ENCODE measurements at regions not wholly inside any gene's neighbourhood (a gene's known extent, or its start where the extent isn't known, plus 50 kb on each side); places are given as distances from the start of the nearest gene placed in this dataset.
"Not testable (repeated sequence)": the region's sequence is repeated elsewhere in the genome, so short reads cannot be mapped to it uniquely, and the experiment has no call there.

DNA sequence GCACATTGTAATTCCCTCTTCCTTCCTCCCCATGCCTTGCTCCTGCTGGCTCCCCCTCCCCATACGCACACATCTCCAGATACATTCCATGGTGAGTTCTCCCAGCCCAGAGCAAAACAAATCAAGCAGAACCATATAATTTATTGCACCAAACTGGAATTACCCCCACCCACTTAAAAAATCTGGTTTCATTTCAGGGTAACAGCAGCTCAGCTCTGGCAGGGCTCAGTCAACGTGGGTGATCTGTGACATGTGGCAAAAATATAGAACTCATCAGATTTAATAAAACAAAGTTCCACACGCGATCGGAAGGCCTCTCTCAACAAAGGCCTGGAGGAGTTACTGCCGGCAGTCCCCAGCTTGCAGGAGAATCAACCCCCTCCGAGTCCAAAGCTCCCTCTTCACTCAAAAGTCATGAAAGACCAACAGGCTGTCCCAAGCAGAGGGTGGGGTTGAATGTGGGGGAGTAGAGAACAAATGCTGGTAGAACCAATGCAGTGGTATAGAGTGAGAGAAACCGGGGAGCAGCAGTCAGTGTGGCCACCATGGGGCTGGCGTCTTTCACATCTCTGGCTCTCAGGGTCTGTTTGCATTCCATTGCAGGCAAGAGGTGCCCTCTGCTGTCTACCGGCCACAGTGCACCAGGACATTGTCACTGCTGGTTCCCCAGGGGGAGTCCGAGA is 323.3 kb upstream of the NT5E start:
- DNase-seq, result peak; percentile 10

DNA sequence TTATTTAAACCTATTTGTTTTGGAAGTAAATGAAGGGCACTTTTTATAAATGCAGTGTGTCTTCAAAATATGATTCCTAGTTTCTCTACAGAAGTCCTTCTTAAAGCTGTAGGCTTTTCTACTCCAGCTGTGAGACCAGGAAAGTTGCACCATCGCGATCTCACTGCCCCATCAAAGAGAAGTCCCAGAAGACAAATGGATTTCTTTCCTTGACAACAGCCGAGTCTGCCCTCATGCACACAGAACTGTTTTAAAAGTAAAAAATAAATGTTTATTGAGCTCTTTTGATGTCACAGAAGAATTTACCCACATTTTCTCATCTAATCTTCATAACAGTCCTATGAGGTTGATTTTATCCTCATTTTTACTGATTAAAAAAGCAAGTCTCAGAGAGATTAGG is 324.4 kb upstream of the NT5E start:
- no peak for DNase-seq

DNA sequence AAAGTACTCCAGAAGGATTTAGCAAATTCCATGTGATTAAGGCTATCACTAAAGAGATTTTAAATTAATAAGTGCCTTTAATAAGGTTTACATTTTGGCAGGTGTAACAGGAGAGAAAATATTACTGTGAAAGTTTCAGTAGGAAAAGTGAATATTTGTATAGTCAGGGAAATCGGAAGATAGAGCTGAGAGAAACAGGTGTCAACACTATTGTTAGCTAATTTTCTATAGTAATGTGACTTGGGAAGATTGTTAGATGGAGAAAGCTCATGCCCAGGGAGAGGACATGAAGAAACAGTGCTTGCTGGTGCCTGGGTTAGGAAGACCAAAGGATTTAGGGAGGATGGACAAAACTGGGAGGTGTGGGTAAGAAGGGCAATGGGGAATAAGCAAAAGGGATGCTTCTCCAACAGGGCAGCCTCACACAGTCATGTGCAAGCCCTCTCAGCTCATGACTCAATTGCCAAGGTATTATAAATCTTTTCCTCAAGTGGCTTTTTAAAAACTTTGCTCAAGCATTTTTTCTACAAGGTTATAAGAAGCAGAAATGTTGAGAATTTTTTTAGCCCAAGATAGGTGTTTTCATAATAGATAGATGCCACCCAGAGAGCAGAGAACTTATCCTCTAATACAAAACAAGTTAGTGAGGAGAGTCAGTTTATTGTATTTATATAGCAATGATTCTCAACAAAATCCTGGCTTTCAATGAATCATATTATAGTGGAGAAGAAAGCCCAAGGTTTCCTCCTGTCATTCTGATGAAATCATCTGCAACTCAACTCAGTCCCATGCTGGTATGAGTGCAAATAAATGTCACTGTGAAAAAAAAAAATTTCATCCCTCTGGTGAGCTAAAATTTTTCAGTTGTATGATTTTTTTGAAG is 325.2 kb upstream of the NT5E start:
- DNase-seq, result no peak

DNA sequence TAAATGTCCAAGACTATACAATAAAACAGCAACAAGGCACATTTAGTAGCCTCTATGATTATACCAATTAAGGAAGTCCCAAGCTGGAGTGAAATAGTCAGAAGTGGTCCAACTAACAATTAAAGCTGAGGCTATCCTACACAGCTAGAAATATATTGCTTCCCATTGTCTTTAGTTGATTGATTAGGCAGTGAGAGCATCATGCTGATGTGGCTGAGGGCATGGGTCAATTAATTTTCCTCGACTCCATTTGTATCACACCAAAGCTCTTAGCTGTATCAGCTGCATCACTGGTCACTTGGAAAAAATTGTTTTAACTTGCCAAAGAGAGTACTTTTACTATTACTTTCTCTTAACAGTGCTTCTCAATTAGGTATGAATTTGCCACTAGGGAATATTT is 328.7 kb upstream of the NT5E start:
- no peak for DNase-seq

DNA sequence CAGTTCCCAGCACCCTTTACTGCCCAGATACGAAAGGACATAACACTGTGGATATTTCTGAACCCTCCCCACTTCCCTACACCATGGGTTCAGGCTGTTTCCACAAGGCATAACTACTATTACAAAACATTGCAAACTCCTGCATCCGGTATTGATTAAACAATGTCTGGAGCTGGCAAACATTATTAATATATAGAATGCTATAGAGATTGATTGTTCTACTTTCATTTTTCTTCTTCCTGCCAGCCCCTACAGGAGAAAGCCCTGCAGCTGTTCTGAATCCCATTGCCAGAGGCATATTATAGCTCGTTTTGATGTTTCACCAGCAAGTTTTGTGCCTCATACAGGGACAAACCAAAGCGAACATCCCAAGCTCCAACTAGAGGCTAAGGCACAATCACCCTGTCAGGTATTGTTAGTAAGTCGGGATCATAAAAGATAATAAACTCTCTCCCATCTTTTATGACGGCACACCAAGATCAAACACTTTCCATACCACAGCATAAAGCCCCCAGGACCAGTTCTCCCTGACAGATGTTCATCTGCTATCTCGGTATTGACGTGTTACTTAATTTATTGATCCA is 331.1 kb upstream of the NT5E start:
- no peak for DNase-seq

DNA sequence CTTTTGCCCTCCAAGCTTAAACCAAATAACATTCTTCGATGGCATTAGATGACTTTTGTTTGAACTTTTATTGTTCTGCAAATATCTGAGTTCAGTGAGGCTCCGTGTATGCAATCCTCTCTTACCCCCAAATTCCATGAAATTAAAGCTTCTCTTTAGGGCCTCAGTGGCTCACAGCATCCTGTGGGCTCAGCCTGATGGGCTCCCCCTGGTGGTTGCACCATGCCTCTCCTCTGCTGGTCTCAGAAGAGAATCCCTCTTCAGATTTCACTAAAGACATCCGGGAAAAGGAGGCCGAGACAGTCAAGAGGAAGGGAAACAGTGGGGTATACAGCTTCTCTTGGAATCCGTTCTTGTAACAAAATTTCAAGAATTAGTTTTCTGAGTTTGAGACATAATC is 331.6 kb upstream of the NT5E start:
- no peak for DNase-seq

DNA sequence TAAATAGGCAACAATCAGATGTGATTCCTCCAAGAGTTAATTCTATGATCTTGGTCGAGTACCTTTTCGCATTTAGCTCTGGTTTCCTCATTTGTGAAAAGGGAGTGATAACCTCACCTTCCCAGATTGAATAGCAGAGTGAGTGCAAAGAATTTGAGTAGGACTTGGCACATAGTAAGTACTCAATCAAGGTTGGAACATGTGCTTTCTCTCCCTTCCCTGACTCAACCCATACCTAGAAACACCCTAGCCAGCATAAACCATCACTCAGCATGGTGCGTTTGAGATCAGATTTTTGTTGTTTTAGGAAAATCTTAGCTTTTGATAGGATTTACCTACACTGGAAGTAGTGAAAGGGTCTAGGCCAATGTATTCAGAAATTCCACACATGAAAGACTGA is 333.4 kb upstream of the NT5E start:
- no peak for DNase-seq

DNA sequence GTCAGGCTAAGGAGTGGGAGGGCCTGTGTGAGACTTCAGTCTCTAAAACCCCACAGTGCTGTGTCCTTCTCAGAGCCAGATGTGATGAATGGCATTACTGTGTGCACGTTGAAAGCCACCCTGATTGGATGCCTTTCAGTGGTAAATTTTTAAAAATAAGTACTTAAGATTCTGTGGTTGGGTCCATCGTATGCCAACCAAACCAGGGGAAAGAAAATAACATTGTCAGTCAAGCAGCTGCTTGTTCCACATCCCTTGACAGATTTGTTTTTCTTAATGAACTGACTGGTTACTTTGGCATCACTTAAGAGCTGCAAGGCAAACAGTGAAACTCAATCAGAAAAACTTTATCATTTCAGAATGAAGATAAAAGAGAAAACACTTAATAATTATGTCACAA is 334.0 kb upstream of the NT5E start:
- no peak for DNase-seq

DNA sequence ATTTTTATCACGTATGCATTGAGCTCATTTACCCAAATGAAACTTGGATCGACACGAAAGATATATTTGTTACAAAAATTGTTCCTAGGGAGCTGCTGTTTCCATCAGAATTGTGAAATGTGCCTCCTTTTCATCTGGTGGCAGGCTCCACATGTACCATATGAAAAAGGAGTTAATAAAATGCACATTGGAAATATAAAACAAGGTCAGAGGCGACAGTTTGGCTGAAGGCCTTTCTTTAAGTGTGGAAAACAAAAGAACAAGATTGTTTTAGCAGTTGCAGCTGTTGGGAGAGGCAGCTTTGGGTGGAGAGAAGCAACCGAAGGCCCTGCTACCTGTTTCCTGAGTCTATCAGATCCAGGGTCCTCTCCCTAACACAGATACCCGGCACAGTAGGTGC is 334.5 kb upstream of the NT5E start:
- no peak for DNase-seq

DNA sequence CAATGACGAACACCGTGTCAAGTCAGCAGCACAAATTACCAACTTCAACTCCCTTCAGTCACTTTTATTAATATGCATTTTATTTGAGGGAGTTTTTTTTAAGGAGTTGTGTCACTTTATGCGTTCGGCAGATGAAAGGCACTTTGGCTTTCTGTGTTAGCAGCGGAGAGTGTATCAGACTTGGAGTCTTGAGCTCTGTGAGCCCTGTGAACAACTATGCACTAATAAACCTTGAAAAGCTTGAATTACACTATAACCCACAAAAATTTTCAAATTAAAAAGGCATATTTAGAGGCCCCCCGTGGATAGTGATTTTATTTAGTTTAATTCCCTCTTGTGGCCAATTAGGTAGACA is 335.3 kb upstream of the NT5E start:
- no peak for DNase-seq

DNA sequence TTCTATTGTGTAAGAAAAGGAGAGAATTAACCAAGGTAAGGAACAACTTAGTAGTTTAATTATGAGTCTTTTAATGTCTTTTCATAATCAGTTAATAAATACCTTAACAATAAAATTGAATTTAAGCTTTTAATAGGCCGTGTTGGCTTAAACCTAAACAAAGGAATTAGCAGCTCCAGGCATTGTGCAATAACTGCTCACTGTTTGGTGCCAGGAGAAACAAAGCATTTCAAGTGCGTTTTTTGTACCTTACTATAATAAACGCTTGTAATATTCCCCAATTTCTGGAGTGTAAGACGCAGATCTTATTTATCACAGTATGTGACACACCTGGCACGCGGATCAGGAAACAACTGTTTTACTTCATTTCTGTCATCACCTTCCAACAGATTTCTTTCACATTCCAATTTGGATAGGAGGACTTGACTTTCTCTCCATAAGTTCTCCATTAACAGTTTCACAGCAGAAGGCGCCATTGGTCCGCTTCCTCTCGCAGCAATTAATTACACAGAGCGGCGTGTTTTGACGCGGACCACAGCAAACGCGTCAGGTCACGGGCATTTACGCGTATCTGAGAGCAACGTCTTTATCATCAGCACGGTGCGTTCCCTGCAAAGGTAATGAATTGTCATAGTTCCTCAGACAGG is 335.8 kb upstream of the NT5E start:
- DNase-seq, result peak; percentile 52

DNA sequence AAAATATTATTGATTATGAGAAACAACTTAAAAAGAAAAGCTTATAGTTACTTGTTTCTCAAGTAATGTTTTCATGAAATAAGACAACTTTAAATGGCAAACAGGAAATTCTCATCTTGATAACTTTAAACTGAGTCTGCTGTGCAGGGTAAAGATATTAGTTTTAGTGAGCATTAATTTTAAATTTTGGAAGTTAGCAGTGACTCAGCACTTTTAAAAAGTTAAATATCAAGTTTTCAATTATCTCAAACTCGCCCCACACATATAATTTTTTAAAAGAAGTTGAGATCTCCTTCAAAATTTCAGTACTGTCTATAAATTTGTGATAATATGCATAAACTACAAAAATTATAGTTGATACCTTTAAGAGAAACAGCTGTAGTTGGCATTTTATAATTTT is 337.3 kb upstream of the NT5E start:
- DNase-seq, result no peak

DNA sequence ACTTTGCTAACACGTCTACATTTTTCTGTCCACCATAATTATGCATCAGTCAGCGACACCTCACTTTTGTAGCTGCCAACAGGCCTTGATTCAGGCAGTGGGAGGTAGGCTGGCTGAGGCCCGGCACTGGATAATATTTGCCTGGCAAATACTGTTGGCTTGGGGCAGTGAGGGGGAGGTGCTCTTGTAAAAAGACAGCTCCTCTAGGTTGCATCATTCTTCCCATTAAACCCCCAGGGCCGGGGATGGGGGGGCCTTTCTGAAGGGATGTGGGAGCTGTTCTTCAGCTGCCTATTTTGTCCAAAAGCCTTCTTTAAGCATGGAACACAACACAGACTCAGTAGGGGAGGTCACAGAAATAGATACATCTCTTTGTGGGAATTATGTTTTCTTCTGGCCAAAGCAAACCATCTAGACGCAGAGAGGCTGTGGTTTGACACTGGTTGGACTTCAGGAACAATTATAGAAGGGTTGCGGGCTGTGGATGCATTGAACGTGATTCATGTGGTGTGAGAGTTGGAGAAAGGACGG is 338.3 kb upstream of the NT5E start:
- no peak for DNase-seq

DNA sequence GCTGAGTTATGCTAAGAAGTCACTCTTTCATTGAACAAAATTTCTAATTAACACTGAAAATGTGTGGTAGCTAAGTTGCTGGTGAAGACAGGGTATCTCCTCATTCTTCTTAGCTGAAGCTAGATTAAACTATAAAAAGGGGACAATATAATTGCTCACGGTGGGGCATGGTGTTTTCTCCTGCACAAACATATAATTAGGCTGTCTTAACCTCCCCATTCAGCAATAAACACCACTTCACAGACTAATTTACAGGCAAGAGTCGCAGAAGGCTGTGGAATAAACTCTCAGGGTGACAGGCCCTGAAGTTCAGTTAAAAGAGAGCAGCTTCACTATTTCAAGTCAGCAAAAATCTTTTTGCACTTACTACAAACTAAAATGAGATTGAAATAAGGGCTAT is 338.9 kb upstream of the NT5E start:
- peak; percentile 18 for DNase-seq

DNA sequence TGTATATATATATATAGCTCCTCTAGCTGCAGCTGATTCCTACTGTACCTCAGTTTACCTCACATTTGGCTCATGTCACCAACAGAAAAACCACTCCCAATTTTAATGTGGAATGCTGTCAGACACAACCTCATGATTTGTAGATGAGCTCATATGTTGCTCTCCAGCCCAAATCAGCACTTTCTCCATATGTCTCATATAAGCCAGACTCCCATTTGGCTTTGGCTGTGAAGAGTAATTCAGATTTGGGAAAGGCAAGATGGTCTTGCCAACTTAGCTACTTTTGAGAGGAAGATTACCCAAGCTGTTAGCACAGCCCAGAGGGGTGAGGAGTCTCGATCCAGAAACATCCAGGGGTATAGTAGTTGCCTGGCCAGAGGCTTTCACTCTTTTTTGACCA is 342.2 kb upstream of the NT5E start:
- no peak for DNase-seq

DNA sequence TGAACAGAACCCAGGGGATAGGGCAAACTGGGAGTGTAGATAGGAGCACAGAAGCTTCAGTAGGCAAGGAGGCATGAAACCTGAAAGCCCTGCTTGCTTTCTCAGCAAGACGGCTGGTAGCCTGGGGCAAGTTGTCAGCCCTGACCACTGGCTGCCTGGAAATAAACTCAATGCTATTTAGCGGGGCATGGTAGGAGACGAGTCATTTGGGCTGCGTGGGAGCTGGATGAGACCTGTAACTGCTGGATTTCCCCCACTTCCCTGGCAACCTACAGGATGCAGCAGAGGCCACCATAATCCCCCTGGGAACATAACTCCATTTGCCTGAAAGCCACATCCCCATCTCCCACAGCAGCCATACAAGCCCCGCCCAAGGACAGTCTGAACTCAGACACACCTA is 332.6 kb upstream of the TBX18 start:
- no peak for DNase-seq

DNA sequence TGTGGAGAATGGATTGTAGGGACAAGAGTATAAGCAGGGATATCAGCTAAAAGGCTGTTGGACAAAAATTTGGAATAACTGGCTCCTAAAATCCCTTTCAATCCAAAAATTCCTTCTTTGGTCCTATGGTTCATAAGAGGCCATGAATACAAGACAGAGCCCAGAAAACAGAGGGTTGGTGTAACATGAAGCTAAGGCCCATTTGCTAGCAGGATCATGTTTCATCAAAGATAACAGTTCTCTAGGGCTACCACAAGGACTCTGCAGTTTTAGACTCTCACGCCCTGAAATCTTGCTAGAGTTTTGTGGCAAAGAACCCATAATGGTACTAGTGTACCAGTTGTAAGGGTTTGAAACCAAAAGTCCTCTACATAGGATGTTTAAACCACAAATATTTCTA is 327.8 kb upstream of the TBX18 start:
- no peak for DNase-seq

DNA sequence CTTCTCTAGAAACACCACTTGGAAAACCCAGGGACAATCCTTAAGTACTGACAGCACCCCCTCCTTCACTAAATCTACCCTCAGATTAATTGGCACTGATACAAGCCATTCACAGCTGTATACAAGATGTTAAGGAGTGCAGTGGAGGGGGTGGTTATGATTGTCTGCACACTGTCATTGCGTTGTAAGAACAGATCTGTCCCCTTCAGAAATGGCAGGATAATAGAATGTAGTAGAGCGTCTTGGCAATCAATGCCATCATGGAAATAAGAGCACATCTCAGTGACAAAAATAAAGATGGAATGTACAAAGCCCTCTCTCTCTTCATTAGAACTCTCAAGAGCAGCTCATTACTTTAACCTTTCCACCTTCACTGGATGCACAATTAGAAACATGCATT is 324.9 kb upstream of the TBX18 start:
- DNase-seq, result no peak

DNA sequence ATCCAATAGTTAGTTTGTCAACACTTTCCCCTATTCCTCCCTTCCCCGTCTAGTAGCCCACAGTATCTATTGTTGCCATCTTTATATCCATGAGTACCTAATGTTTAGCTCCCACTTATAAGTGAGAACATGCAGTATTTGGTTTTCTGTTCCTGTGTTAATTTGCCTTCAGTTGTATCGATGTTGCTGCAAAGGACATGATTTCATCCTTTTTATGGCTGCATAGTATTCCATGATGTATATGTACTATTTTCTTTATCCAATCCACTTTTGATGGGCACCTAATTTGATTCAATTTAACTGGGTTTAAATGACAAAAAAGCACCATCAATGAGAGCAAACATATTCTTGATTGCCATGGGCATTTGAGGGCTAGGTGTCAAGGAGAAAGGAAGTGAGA is 321.5 kb upstream of the TBX18 start:
- no peak for DNase-seq

DNA sequence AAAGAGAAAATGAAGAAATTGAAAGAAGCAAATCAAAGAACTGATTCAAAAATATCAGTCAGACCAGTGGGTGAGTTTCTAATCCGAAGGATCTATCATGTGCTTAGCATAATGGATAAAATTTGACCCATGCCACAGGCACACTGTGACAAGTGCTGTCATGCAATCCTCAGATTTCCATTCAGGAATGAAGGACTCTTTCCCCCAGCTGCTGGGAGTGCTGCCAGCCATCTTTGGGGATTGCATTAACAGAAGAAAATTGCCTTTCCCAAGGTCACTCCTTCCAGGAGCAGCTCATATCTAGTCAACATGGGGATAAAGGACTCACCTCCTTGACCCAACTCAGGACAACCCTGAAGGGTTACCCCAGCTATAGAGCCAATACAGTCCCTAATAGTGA is 316.7 kb upstream of the TBX18 start:
- DNase-seq, result no peak

DNA sequence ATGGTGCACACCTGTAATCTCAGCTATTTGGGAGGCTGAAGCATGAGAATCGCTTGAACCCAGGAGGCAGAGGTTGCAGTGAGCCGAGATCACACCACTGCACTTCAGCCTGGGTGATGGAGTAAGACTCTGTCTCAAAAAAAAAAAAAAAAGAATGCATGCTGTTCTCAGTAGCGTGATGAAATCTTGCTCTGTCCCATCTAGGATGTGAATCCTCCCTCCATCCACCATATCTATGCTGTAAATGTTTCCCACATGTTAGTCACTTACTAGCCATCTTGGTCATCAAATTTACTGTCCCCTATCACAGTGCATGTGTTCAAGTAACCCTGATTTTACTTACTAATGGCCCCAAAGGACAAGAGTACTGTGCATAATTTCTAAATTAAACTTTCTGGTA is 315.4 kb upstream of the TBX18 start:
- no peak for DNase-seq

DNA sequence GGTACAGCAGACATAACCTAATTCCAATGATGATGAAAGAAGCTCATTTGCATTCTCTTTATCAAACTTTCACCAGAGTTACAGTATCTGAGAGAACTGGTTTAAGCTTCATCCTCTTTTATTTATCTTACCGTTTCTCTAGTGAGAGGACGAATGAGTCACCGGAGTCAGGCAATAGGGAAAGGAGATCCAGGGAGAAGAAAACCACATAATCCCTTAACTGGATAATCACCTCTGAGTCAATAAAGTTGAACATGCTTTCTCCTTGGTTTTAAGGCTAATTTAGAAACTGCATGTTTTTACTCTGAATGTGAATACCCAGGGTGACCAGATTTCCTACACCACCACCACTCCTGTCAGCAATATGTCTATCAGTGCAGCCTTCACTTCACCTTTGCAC is 313.7 kb upstream of the TBX18 start:
- no peak for DNase-seq

DNA sequence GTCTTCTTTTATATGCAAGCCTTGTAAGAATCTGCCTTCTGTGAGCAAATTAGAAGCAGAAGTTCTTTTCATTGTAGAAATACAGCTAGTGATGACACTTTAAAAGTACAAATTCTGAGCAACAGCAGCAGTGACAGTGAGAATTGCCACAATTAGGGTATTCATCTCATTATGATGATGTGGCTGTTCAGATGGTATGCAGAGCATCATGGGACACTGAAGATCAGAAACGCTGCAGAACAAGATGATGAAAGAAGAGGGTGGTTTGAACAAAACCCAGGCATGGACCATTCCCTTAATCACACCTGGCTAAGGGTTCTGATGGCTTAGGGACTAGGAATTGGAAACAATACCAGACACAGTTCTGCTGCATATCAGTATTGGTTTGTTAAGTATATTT is 312.7 kb upstream of the TBX18 start:
- DNase-seq, result no peak

DNA sequence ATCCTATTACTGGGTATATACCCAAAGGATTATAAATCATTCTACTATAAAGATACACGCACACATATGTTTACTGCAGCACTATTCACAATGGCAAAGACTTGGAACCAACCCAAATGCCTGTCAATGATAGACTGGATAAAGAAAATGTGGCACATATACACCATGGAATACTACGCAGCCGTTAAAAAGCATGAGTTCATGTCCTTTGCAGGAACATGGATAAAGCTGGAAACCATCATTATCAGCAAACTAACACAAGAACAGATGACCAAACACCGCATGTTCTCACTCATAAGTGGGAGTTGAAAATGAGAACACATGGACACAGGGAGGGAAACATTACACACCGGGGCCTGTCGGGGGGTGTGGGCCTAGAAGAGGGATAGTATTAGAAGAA is 307.4 kb upstream of the TBX18 start:
- DNase-seq, result not testable (repeated sequence)
